Prostate gland (tissue), 2 donors: ENCODE measurements at regions not wholly inside any gene's neighbourhood (a gene's known extent, or its start where the extent isn't known, plus 50 kb on each side); places are given as distances from the start of the nearest gene placed in this dataset.

Source experiments
- DNase-seq: peaks from one replicate; pipeline ENCODE4 v3.0.0-alpha.2; 2019; ENCODE audit warnings: low spot score
- H3K27ac ChIP-seq, 2 donors: fragments of 200-600 bp; sonication (generic); 2 replicates each; pipeline ENCODE4 v1.5.1; 2017 to 2019
- H3K27me3 ChIP-seq: fragments of 200-600 bp; sonication (generic); replicated peaks from 2 replicates; pipeline ENCODE4 v1.5.1; 2019; ENCODE audit not compliant: insufficient read depth
- H3K36me3 ChIP-seq, 2 donors: fragments of 200-600 bp; sonication (generic); 1 replicate in 1 of 2; 2 replicates in 1 of 2; pipeline versions ENCODE4 v1.5.1 to v1.8.1; 2017 to 2019
- H3K4me1 ChIP-seq: fragments of 200-600 bp; sonication (generic); replicated peaks from 2 replicates; pipeline ENCODE4 v1.5.1; 2019
- H3K4me3 ChIP-seq, 2 donors: fragments of 200-600 bp; sonication (generic); 2 replicates each; pipeline ENCODE4 v1.5.1; 2017 to 2019
- H3K9me3 ChIP-seq: fragments of 200-600 bp; sonication (generic); 2 replicates; pipeline ENCODE4 v1.5.1; 2017
- POLR2A ChIP-seq: fragments of 450-650 bp; IDR thresholded peaks from one replicate; pipeline ENCODE4 v1.6.1; 2016; ENCODE audit warnings: antibody characterized with exemption, mild to moderate bottlenecking
- POLR2AphosphoS5 ChIP-seq: sonication (generic); formaldehyde crosslinking; IDR thresholded peaks from one replicate; pipeline ENCODE4 v1.6.1; 2017; ENCODE audit warnings: antibody characterized with exemption
- WGBS: methylation state at CpG from one replicate; pipeline ENCODE4 v1.1.5; 2018; 5-methylcytosine and 5-hydroxymethylcytosine counted together
- intact Hi-C: fragments of 100-400 bp; cut with DNase I; formaldehyde crosslinking; loops from one replicate; pipeline ENCODE4 v1.14.2; 2022
- TF ChIP-seq, protein P1 (sequence below), 4 experiments: fragments of 200-600 bp in 2 of 4; fragments of 450-650 bp in 2 of 4; sonication (generic) in 2 of 4; IDR thresholded peaks; 1 replicate in 3 of 4; 2 replicates in 1 of 4; pipeline ENCODE4 v1.5.1; 2016 to 2019; ENCODE audit warnings: antibody characterized with exemption in 4 of 4, mild to moderate bottlenecking in 2 of 4, moderate library complexity in 2 of 4

DNA sequence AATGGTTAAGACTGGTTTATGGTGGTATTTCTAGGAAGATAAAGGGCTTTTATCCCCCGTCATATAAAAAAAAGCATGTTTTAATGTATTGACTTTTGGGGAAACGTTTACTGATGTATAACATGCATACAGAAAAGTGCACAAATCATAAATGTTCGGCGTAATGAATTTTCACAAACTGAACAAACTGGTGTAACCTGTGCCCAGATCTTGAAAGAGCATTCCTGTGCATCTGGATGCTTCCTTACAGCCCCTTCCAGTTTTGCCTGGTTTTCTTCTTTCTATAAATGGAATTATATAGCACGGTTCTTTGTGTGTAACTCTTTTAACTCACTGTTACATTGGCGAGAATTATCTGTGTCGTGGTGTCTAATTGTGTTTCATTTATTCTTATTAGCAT is 693.8 kb upstream of the TBX3 start:
- Histone ChIP-seq H3K9me3 (no peaks in the 10 kb centered on the region), H3K4me1 (no peaks in the 10 kb centered on the region), H3K27ac (no peak overlapping the region), H3K36me3 (no peaks in the 10 kb centered on the region), H3K27me3 (no peaks in the 10 kb centered on the region), H3K4me3 (no peak overlapping the region)
- intact Hi-C loops: no loop called here
- no peak for DNase-seq
- TF ChIP-seq POLR2AphosphoS5: peak; percentile 23
- TF ChIP-seq POLR2A: no peak
- WGBS: 55% methylated on average over 7 of the region's 7 CpGs

DNA sequence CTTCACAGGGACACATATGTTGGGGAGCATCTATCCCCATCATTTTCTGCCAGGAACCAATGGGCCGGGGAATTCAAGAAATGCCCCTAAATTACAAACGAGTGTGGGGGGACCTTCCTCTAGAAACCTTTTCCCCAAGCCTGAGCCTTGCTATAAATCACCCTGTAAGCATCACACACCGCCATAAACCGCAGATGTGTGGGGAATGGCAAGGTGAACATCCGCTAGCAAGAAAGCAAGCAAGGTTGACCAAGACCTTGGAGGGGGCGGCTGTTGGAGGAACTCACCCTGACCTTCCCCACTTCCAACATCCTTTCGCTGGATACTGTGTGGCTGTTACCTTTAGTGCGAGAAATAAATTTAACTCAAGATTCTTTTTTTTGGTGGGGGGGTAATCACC is 693.3 kb upstream of the TBX3 start:
- Histone ChIP-seq H3K4me3 (no peak overlapping the region), H3K36me3 (no peaks in the 10 kb centered on the region), H3K9me3 (no peaks in the 10 kb centered on the region), H3K27me3 (no peaks in the 10 kb centered on the region), H3K4me1 (no peaks in the 10 kb centered on the region), H3K27ac (no peak overlapping the region)
- WGBS: 83% methylated on average over 8 of the region's 8 CpGs
- DNase-seq: no peak
- TF ChIP-seq, protein P1, sequence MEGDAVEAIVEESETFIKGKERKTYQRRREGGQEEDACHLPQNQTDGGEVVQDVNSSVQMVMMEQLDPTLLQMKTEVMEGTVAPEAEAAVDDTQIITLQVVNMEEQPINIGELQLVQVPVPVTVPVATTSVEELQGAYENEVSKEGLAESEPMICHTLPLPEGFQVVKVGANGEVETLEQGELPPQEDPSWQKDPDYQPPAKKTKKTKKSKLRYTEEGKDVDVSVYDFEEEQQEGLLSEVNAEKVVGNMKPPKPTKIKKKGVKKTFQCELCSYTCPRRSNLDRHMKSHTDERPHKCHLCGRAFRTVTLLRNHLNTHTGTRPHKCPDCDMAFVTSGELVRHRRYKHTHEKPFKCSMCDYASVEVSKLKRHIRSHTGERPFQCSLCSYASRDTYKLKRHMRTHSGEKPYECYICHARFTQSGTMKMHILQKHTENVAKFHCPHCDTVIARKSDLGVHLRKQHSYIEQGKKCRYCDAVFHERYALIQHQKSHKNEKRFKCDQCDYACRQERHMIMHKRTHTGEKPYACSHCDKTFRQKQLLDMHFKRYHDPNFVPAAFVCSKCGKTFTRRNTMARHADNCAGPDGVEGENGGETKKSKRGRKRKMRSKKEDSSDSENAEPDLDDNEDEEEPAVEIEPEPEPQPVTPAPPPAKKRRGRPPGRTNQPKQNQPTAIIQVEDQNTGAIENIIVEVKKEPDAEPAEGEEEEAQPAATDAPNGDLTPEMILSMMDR (IDR thresholded peaks at IDR 0.05): no peak
- no peak for TF ChIP-seq POLR2A
- intact Hi-C loops: no loop called here

DNA sequence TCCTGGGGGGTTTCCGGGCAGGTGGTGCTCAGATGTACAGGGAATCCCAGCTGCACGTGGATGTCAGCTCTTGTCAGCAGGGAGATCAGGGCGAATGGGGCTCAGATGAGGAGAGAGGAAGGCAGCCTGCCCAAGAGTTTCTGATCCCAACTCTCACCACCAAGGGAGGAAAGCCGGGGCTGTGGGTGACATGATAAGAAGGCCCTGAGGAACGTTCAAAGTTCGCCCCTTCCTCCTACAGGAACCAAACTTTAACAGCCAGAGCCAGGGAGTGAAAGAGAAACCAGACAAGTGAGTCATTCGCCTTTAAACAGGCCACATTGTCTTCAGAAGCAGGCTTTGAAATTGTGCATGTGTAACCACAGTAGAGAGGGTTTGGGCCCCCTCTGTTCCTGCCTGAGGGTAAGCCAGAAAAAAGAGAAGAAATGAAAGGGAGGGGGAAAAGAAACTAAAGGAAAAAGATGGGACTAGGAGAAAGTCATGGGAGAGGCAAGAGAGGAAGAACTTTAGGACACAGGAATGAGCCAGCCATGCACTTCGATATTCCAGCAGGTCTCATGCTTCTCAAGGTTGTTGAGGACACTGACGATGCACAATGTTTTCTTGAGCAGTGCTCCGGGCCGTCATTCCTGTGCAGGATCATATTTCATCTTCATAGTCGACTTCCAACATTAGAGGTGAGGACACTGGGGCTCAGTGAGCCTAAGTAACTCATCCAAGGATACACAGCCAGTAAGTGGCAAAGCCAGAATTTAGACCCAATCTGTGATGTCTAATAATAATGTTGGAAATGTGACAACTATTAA is 691.4 kb upstream of the TBX3 start:
- no peak for DNase-seq
- TF ChIP-seq POLR2AphosphoS5 (no peak), POLR2A (no peak)
- TF ChIP-seq, protein P1 (IDR thresholded peaks at IDR 0.05): no peak
- Histone ChIP-seq H3K9me3 (no peaks in the 10 kb centered on the region), H3K4me1 (no peaks in the 10 kb centered on the region), H3K27ac (no peak overlapping the region), H3K36me3 (no peaks in the 10 kb centered on the region), H3K4me3 (no peak overlapping the region), H3K27me3 (no peaks in the 10 kb centered on the region)
- intact Hi-C loops: no loop called here
- 42% methylated on average over 12 of the region's 12 CpGs for WGBS

DNA sequence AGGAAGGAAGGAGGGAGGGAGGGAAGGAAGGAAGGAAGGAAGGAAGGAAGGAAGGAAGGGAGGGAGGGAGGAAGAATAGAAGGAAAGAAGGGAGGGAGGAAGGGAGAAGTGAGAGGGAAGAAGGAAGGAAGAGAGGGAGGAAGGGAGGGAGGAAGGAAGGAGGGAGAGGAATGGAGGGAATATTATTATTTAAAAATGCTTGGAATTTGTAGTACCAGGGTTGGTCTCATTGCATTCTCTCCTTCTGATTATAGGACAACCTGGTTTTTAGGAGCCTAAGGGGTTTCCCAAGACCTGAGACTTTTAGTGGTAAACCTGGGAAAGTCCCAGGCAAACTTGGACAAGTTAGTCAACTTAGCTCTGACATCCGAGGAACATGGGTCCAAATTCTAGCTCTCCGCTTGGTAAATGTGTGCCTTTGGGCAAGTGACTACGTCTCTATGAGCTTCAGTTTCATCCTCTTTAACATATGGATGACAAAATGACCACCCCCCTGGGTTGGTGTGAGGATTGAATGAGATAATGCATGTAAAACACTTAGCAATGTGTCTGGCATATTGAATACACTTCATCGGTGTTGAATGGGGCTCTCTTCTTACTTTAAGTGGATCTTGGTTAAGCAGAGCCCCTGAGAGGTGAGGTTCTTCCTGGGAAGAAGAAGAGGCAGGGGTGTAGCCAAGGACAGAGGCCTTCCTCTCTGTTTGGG is 690.7 kb upstream of the TBX3 start:
- DNase-seq: no peak
- no peak for TF ChIP-seq POLR2A
- no peak for TF ChIP-seq POLR2AphosphoS5
- TF ChIP-seq, protein P1 (IDR thresholded peaks at IDR 0.05): no peak
- 84% methylated on average over 4 of the region's 4 CpGs for whole genome bisulfite sequencing
- H3K4me1 ChIP-seq: no peaks in the 10 kb centered on the region
- no peaks in the 10 kb centered on the region for H3K27me3 ChIP-seq
- no peak overlapping the region for H3K27ac ChIP-seq
- intact Hi-C loops: no loop called here
- H3K36me3 ChIP-seq: no peaks in the 10 kb centered on the region
- H3K4me3 ChIP-seq: no peak overlapping the region
- H3K9me3 ChIP-seq: no peaks in the 10 kb centered on the region

DNA sequence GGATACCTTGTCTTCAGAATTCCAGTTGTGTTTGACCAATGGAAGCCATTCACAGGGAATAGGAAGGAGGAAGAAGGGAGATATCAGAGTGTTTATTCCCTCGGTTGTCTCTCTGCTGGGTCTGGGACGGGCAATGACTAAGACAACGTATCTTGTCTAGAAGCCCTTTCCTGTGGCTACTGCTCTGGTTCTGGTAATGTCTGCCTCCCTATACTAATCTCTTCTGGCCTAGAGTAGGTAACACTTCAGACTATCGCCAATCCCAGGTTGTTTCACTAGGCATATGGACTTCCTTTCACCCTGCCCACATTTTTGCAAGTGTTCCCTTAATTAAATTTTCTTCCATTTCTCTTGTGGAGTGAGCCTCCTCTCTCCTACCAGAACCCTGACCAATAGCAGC is 687.7 kb upstream of the TBX3 start:
- H3K27me3 ChIP-seq: no peaks in the 10 kb centered on the region
- no peak overlapping the region for H3K4me3 ChIP-seq
- 98% methylated on average over 4 of the region's 4 CpGs for WGBS
- H3K27ac ChIP-seq: no peak overlapping the region
- H3K36me3 ChIP-seq: no peaks in the 10 kb centered on the region
- H3K4me1 ChIP-seq: no peaks in the 10 kb centered on the region
- TF ChIP-seq POLR2AphosphoS5: no peak
- TF ChIP-seq POLR2A: no peak
- TF ChIP-seq, protein P1 (IDR thresholded peaks at IDR 0.05): no peak
- no peaks in the 10 kb centered on the region for H3K9me3 ChIP-seq
- intact Hi-C loops: no loop called here
- DNase-seq: no peak
